ENCODE measurements at regions not wholly inside any gene's neighbourhood (a gene's known extent, or its start where the extent isn't known, plus 50 kb on each side); places are given as distances from the start of the nearest gene placed in this dataset.
"Not testable (repeated sequence)": the region's sequence is repeated elsewhere in the genome, so short reads cannot be mapped to it uniquely, and the experiment has no call there.

DNA sequence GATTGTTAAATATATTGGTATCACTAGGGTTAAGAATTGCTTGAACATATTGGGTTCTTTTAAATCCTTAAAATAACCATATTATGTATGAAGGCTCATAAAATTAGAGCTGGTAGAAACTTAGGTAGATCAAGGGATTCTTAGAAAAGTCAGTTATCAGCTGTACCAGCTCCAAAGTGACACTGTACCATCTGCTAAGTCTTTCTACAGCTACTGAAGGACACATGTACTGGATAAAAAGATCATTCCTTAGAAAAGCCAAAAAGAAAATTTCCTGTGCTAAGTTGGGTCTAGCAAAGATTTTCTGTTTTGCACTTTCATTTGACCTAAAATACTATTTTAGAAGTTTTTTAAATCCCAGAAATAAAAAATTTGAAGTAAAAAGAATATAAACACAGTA is 130.4 kb downstream of the CD164 start:
- Histone ChIP-seq H3K9ac (ENCODE audit: low read depth, low read length) (no peak overlapping the region), H3K36me3 (ENCODE audit: insufficient read depth, low read length) (no peaks in the 10 kb centered on the region), H3K4me3 (ENCODE audit: low read length) (no peak overlapping the region), H3K4me1 (ENCODE audit: control insufficient read depth, insufficient read depth, low read length) (no peaks in the 10 kb centered on the region), H3K27me3 (ENCODE audit: control insufficient read depth, insufficient read depth, low read length) (no peaks in the 10 kb centered on the region), H3K4me2 (ENCODE audit: low read length) (no peak overlapping the region), H3K9me3 (replicated peaks; ENCODE audit: low read length) (no peaks in the 10 kb centered on the region)

DNA sequence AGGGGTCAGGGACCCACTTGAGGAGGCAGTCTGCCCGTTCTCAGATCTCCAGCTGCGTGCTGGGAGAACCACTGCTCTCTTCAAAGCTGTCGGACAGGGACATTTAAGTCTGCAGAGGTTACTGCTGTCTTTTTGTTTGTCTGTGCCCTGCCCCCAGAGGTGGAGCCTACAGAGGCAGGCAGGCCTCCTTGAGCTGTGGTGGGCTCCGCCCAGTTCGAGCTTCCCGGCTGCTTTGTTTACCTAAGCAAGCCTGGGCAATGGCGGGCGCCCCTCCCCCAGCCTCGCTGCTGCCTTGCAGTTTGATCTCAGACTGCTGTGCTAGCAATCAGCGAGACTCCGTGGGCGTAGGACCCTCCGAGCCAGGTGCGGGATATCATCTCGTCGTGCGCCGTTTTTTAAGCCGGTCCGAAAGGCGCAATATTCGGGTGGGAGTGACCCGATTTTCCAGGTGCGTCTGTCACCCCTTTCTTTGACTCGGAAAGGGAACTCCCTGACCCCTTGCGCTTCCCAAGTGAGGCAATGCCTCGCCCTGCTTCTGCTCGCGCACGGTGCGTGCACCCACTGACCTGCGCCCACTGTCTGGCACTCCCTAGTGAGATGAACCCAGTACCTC is 131.6 kb downstream of the CD164 start:
- not testable (repeated sequence) for H3K4me2 ChIP-seq (ENCODE audit: low read length); H3K4me3 ChIP-seq (ENCODE audit: low read length); H3K9me3 ChIP-seq (replicated peaks; ENCODE audit: low read length); H3K4me1 ChIP-seq (ENCODE audit: control insufficient read depth, insufficient read depth, low read length); H3K27me3 ChIP-seq (ENCODE audit: control insufficient read depth, insufficient read depth, low read length); H3K36me3 ChIP-seq (ENCODE audit: insufficient read depth, low read length); H3K9ac ChIP-seq (ENCODE audit: low read depth, low read length)

DNA sequence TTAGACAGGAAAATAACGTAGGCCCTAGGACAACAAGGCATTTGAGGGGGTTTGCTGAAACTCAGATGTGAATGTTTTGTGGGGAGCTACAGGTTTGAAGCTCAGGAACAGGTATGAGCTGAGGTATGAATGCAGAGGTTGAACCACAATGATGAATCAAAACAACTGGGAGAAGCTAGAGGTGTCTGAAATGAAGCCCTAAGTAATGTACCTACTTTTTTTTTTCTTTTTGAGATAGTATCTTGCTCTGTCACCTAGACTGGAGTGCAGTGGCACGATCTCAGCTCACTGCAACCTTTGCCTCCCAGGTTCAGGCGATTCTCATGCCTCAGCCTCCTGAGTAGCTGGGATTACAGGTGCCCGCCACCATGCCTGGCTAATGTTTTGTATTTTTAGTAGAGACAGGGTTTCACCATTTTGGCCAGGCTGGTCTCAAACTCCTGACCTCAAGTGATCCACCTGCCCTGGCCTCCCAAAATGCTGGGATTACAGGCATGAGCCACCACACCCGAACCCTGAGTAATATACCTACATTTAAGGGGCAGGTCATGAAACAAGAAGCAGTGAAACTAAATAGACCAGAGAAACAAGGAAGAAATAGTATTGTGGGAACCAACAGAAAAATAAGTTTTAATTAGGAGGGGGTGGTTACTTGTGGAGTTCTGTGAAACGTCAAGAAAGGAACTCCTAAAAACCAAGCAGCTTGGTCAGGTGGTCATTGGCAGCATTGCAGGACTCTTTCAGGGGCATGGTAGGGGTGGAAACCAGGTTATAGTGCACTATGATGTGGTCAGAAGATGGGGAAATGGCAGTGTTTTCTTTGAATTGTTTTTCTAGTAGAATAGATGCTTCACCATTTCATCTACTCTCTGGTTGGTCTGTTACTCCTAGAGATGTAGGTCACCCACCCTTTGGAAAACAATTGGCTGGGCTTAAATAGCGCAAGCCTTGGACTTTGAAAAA is 138.1 kb downstream of the CD164 start:
- Histone ChIP-seq H3K9me3 (replicated peaks; ENCODE audit: low read length) (no peaks in the 10 kb centered on the region), H3K4me1 (ENCODE audit: control insufficient read depth, insufficient read depth, low read length) (peaks cover 43% of the 10 kb centered on the region), H3K36me3 (ENCODE audit: insufficient read depth, low read length) (no peaks in the 10 kb centered on the region), H3K4me2 (ENCODE audit: low read length) (no peak overlapping the region), H3K4me3 (ENCODE audit: low read length) (no peak overlapping the region), H3K27me3 (ENCODE audit: control insufficient read depth, insufficient read depth, low read length) (no peaks in the 10 kb centered on the region), H3K9ac (ENCODE audit: low read depth, low read length) (no peak overlapping the region)

DNA sequence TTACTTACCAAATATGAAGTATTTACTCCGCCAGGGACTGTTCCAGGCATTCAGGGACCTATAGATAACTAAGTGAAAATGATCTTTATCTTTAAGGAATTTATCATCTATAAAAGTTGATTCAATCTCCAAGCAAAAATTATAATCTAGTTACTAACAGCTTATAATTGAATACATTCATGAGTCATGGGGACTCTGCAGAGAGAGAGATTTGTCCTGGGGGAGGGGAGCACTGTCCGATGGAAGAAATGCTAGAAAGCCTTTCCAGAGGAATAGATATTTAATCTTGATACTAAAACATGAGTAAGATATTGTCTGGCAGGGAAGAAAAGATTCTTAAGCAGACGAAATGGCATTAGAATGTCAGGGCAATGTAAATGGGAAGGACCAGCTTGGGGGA is 139.3 kb downstream of the CD164 start:
- Histone ChIP-seq H3K27me3 (ENCODE audit: control insufficient read depth, insufficient read depth, low read length) (no peaks in the 10 kb centered on the region), H3K36me3 (ENCODE audit: insufficient read depth, low read length) (no peaks in the 10 kb centered on the region), H3K4me1 (ENCODE audit: control insufficient read depth, insufficient read depth, low read length) (peaks cover 52% of the 10 kb centered on the region), H3K4me2 (ENCODE audit: low read length) (no peak overlapping the region), H3K4me3 (ENCODE audit: low read length) (no peak overlapping the region), H3K9ac (ENCODE audit: low read depth, low read length) (no peak overlapping the region), H3K9me3 (replicated peaks; ENCODE audit: low read length) (no peaks in the 10 kb centered on the region)

DNA sequence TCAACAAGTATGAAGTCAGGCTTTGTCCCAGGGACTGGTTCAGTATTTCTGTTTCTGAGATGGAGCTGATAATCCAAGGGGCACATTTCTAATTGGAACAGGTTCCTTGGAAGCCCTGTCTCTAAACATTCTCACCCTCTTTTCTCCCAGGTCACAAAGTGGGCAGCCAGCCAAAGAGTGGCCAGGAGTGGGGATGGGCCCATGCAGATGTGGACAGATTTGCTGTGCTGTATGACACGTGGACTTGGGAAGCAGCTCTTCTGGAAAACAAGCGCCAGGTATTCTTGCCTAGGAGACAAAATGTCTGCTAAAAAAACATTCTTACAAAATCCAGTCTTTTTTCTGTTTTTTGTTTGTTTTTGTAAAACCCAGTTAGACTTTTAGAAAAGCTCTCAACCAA is 140.2 kb downstream of the CD164 start:
- H3K4me1 ChIP-seq (ENCODE audit: control insufficient read depth, insufficient read depth, low read length), result peaks cover 60% of the 10 kb centered on the region

DNA sequence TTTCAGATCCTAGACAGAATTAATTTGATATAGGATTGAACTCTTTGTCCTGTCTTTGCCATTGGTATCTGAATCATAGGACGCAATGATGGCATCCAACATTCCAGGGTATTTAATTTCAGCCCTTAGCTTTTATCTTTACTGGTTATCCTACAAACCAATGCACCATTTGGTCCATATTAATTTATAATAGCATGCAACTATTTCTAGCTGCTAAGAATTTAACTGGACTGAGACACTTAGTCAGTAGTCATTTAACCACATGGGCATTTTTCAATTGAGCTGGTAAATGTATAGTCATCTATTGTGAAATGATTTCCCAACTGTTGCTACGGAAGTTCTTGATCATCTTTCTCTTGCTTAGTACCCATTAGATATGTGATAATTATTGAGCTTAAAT is 141.1 kb downstream of the CD164 start:
- Histone ChIP-seq H3K4me3 (ENCODE audit: low read length) (no peak overlapping the region), H3K9ac (ENCODE audit: low read depth, low read length) (no peak overlapping the region), H3K4me2 (ENCODE audit: low read length) (peak overlapping the region; percentile 47), H3K4me1 (ENCODE audit: control insufficient read depth, insufficient read depth, low read length) (peaks cover 63% of the 10 kb centered on the region), H3K36me3 (ENCODE audit: insufficient read depth, low read length) (no peaks in the 10 kb centered on the region), H3K27me3 (ENCODE audit: control insufficient read depth, insufficient read depth, low read length) (no peaks in the 10 kb centered on the region), H3K9me3 (replicated peaks; ENCODE audit: low read length) (no peaks in the 10 kb centered on the region)

More for the DNA sequence above, 140.2 kb downstream of the CD164 start:
- Histone ChIP-seq H3K36me3 (ENCODE audit: insufficient read depth, low read length) (no peaks in the 10 kb centered on the region), H3K9ac (ENCODE audit: low read depth, low read length) (no peak overlapping the region), H3K9me3 (replicated peaks; ENCODE audit: low read length) (no peaks in the 10 kb centered on the region), H3K4me3 (ENCODE audit: low read length) (no peak overlapping the region), H3K4me2 (ENCODE audit: low read length) (no peak overlapping the region), H3K27me3 (ENCODE audit: control insufficient read depth, insufficient read depth, low read length) (no peaks in the 10 kb centered on the region)

DNA sequence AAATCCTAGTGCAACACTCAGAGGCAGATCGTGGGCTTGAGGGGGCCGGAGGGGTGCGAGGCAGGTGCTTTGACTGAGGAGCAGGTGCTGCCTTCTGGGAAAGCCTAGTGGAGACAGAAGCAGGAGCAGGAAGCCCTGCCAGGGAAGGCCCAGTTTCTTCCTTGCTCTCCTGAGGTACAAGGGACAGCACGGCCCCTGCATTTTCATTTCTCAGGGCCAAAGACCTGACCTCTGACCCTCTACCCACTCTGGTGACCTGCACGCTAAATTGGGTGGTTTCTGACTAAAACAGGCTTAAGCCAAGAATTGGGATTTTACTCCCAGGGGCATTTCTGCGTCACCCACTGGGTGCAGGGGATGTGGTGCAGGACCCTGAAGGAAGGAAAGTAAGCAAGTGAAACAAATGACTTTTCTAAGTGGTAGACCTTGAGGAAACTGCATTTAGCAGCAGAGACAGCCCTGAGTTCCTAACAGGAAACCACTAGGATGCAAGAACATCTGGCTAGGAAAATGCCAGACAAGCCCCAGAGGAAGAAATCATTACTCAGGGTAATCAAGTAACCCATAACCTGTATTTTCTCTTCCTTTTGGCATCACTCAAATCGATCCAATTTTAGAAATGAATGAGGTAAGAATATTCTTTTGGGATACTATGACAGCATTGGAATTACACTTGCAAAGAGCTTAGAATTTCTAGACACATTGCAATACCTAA is 141.7 kb downstream of the CD164 start:
- no peaks in the 10 kb centered on the region for H3K27me3 ChIP-seq (ENCODE audit: control insufficient read depth, insufficient read depth, low read length)
- peak overlapping the region; percentile 13 for H3K4me3 ChIP-seq (ENCODE audit: low read length)
- peak overlapping the region; percentile 47 for H3K4me2 ChIP-seq (ENCODE audit: low read length)
- H3K36me3 ChIP-seq (ENCODE audit: insufficient read depth, low read length), result no peaks in the 10 kb centered on the region
- H3K9ac ChIP-seq (ENCODE audit: low read depth, low read length), result peak overlapping the region; percentile 21
- no peaks in the 10 kb centered on the region for H3K9me3 ChIP-seq (replicated peaks; ENCODE audit: low read length)
- peaks cover 63% of the 10 kb centered on the region for H3K4me1 ChIP-seq (ENCODE audit: control insufficient read depth, insufficient read depth, low read length)

DNA sequence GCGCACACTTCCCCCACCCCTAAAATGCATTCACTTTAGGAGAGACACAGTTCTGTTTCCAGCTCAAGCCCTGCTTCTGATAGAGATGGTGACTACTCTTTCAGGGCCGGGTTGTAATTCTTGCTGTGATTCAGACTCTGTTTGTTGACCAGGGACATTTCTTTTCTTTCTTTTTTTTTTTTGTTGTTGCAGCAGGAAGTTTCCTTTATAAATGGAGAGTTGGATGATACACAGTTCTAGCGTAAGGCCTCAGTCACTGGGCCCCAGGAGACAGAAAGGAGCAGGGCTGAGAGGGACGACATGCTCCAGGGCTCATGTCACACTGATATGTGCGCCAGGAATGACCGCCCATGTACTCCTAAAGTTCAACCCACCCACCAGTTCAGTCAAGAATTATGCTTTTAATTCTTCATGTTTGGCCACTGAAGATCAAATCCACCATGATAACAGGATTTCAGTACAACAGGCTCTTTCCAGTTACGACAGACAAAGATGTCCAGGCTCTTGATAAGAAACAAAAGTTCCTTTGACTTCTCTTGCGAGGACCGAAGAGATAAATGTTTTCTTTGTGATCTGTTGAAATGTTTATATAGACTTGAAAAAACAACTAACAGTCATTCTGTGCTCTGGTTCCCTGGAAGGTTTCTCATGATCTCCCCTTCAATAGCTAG is 142.5 kb downstream of the CD164 start:
- Histone ChIP-seq H3K36me3 (ENCODE audit: insufficient read depth, low read length) (no peaks in the 10 kb centered on the region), H3K9me3 (replicated peaks; ENCODE audit: low read length) (no peaks in the 10 kb centered on the region), H3K4me2 (ENCODE audit: low read length) (peak overlapping the region; percentile 47), H3K4me1 (ENCODE audit: control insufficient read depth, insufficient read depth, low read length) (peaks cover 63% of the 10 kb centered on the region), H3K9ac (ENCODE audit: low read depth, low read length) (peak overlapping the region; percentile 44), H3K4me3 (ENCODE audit: low read length) (no peak overlapping the region), H3K27me3 (ENCODE audit: control insufficient read depth, insufficient read depth, low read length) (no peaks in the 10 kb centered on the region)

DNA sequence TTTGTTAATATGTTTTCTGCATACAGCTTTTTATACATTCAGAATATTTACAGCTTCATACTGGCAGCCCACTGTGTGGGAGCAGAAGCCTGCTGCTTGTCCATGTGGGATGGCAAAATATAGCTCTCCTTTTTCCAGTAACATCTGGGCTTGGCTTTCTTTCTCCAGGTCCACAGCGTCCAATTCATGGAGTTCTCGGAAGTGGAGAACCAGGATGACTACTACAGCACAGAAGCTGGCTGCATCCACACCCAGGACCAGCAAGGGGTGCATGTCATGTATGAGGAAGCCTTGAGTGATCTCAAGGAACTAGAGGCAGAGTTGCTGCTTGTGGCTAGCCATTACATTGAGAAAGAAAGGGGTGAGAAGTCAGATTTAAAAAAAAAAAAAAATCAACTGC is 143.1 kb downstream of the CD164 start:
- H3K27me3 ChIP-seq (ENCODE audit: control insufficient read depth, insufficient read depth, low read length), result no peaks in the 10 kb centered on the region
- peak overlapping the region; percentile 44 for H3K9ac ChIP-seq (ENCODE audit: low read depth, low read length)
- H3K4me3 ChIP-seq (ENCODE audit: low read length), result no peak overlapping the region
- H3K4me1 ChIP-seq (ENCODE audit: control insufficient read depth, insufficient read depth, low read length), result peaks cover 63% of the 10 kb centered on the region
- H3K4me2 ChIP-seq (ENCODE audit: low read length), result no peak overlapping the region
- H3K36me3 ChIP-seq (ENCODE audit: insufficient read depth, low read length), result no peaks in the 10 kb centered on the region
- H3K9me3 ChIP-seq (replicated peaks; ENCODE audit: low read length), result no peaks in the 10 kb centered on the region

DNA sequence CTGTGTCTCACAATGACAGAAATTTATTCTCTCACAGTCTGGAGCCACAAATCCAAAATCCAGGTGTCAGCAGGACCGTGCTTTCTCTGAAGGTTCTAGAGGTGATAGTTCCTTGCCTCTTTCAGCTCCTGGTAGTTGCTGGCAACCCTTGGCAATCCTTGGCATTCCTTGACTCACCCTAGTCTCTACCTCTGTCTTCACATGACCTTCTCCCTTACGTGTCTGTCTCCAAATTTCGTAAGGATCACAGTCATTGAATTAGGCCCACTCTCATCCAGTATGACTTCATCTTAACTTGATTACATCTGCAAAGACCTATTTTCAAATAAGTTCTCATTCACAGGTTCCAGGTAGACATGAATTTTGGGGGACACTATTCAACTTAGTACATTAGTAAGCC is 143.1 kb downstream of the CEP57L1 start:
- Histone ChIP-seq H3K4me3 (ENCODE audit: low read length) (no peak overlapping the region), H3K9me3 (replicated peaks; ENCODE audit: low read length) (no peaks in the 10 kb centered on the region), H3K9ac (ENCODE audit: low read depth, low read length) (no peak overlapping the region), H3K27me3 (ENCODE audit: control insufficient read depth, insufficient read depth, low read length) (no peaks in the 10 kb centered on the region), H3K4me1 (ENCODE audit: control insufficient read depth, insufficient read depth, low read length) (peaks cover 59% of the 10 kb centered on the region), H3K36me3 (ENCODE audit: insufficient read depth, low read length) (no peaks in the 10 kb centered on the region), H3K4me2 (ENCODE audit: low read length) (no peak overlapping the region)

DNA sequence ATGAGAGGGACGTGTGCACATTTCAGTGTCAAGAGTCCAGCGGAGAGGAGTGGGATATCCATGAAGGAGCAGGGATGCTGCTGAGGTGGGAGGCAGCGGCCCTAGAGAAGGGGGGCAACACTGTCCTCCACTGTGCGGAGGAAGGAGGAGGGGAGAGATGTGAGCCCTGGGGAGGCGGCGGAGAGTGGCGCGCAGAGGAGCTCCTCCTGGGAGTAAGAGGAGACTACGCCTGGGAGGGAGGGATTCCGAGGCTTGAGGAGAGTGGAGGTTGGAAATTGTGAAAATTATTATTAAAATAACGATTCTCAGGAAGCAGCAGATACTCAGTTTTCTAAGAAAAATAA is 142.7 kb downstream of the CEP57L1 start:
- Histone ChIP-seq H3K27me3 (ENCODE audit: control insufficient read depth, insufficient read depth, low read length) (no peaks in the 10 kb centered on the region), H3K4me3 (ENCODE audit: low read length) (no peak overlapping the region), H3K9me3 (replicated peaks; ENCODE audit: low read length) (no peaks in the 10 kb centered on the region), H3K4me2 (ENCODE audit: low read length) (no peak overlapping the region), H3K9ac (ENCODE audit: low read depth, low read length) (no peak overlapping the region), H3K4me1 (ENCODE audit: control insufficient read depth, insufficient read depth, low read length) (peaks cover 55% of the 10 kb centered on the region), H3K36me3 (ENCODE audit: insufficient read depth, low read length) (no peaks in the 10 kb centered on the region)
